ENCODE measurements at regions not wholly inside any gene's neighbourhood (a gene's known extent, or its start where the extent isn't known, plus 50 kb on each side); places are given as distances from the start of the nearest gene placed in this dataset.
"Not testable (repeated sequence)": the region's sequence is repeated elsewhere in the genome, so short reads cannot be mapped to it uniquely, and the experiment has no call there.

DNA sequence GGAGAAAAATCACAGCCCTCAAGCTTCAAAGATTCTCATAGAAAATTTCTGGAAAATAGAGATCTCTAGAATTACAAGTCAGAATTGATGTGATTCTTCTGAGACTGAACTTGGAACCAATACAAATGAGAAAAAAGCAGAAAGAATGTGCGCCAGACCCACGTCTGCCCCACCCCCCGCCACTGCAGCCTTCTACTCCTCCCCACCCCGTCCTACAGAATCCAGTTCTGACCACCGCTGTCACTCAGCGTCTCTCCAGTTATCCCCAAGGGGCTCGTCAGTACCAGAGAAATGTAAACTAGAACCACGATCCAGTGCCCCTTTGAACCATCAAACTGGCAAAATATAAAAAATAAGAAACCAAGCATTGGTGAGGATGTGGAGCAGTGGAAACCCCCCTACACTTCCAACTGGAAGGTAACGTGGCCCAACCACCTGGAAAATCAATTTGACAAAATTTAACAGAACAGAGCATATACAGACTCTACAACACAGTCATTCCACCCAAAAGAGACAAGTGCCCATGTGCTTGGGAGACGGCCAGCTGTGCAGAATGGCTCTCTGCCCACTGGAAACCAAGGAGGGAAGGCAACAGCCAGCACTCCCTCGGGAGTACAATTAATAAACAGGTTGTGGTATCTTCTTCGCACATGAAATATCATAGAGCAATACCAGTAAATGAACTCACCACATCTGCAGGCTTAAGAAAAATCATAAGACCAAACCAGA is 397.9 kb downstream of the TNS3 start:
- H3K9me3 Mint-ChIP-seq = no peaks in the 10 kb centered on the region
- no peaks in the 10 kb centered on the region for H3K36me3 Mint-ChIP-seq (ENCODE audit: low read depth)
- H3K27me3 Mint-ChIP-seq (ENCODE audit: low read depth) = peaks cover 27% of the 10 kb centered on the region
- no peak overlapping the region for H3K4me3 Mint-ChIP-seq
- peak overlapping the region in 1 of 3 experiments; percentile 16 for H3K27ac Mint-ChIP-seq
- TF ChIP-seq CTCF (IDR thresholded peaks at IDR 0.05; ENCODE audit: unreplicated experiment in 3 of 3) = no peak
- peaks cover 69% of the 10 kb centered on the region for H3K4me1 Mint-ChIP-seq

GRCh38 chr7:47181746-47182361 is 400.1 kb downstream of the TNS3 start:
- Mint-ChIP-seq H3K27ac (peak overlapping the region in 1 of 3 experiments; percentile 35), H3K27me3 (ENCODE audit: low read depth) (peaks cover 17% of the 10 kb centered on the region), H3K4me1 (peaks cover 64% of the 10 kb centered on the region), H3K36me3 (ENCODE audit: low read depth) (no peaks in the 10 kb centered on the region), H3K4me3 (no peak overlapping the region), H3K9me3 (peaks cover 3% of the 10 kb centered on the region)
- TF ChIP-seq CTCF (IDR thresholded peaks at IDR 0.05; ENCODE audit: unreplicated experiment in 3 of 3) = no peak

DNA sequence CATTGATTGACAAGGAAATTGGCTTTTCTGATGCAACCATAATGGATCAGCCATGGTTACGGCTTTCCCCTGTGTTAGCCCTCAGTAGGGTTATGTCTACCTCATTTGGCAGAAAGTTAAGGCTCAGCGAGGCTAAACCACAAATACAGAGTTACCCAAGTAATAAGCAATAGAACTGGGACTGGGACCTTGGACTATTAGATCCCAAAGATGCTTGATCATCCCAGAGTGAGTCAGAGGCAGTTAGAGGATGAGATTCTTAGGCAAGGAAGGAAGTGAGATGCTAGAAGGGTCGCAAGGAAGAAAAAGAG is 401.4 kb downstream of the TNS3 start:
- no peak for TF ChIP-seq CTCF (IDR thresholded peaks at IDR 0.05; ENCODE audit: unreplicated experiment in 3 of 3)
- no peak overlapping the region for H3K4me3 Mint-ChIP-seq
- peaks cover 58% of the 10 kb centered on the region for H3K4me1 Mint-ChIP-seq
- peaks cover 14% of the 10 kb centered on the region for H3K27me3 Mint-ChIP-seq (ENCODE audit: low read depth)
- peak overlapping the region; percentile 19 to 70 (median 41) for H3K27ac Mint-ChIP-seq
- H3K36me3 Mint-ChIP-seq (ENCODE audit: low read depth) = peaks cover 4% of the 10 kb centered on the region
- H3K9me3 Mint-ChIP-seq = peaks cover 12% of the 10 kb centered on the region

- Mint-ChIP-seq H3K27ac (peak overlapping the region; percentile 32 to 70 (median 41)), H3K36me3 (ENCODE audit: low read depth) (peaks cover 4% of the 10 kb centered on the region), H3K9me3 (peaks cover 12% of the 10 kb centered on the region), H3K4me3 (no peak overlapping the region), H3K27me3 (ENCODE audit: low read depth) (peaks cover 14% of the 10 kb centered on the region), H3K4me1 (peaks cover 54% of the 10 kb centered on the region)
- TF ChIP-seq CTCF (IDR thresholded peaks at IDR 0.05; ENCODE audit: unreplicated experiment in 3 of 3) = peak; percentile 90 to 93 (median 90)
These were observed 401.9 kb downstream of the TNS3 start for GRCh38 chr7:47179812-47180515.

GRCh38 chr7:47172602-47173539 is 409.0 kb downstream of the TNS3 start:
- H3K4me3 Mint-ChIP-seq; H3K27me3 Mint-ChIP-seq (ENCODE audit: low read depth): not testable (repeated sequence)
- H3K9me3 Mint-ChIP-seq = peaks cover 12% of the 10 kb centered on the region

GRCh38 chr7:47170516-47170915 is 411.4 kb downstream of the TNS3 start:
- no peak overlapping the region for H3K4me3 Mint-ChIP-seq
- H3K27me3 Mint-ChIP-seq (ENCODE audit: low read depth) = no peaks in the 10 kb centered on the region
- H3K4me1 Mint-ChIP-seq = no peaks in the 10 kb centered on the region
- no peaks in the 10 kb centered on the region for H3K9me3 Mint-ChIP-seq
- TF ChIP-seq CTCF (IDR thresholded peaks at IDR 0.05; ENCODE audit: unreplicated experiment in 3 of 3) = peak; percentile 8 to 25 (median 8)
- H3K36me3 Mint-ChIP-seq (ENCODE audit: low read depth) = no peaks in the 10 kb centered on the region
- H3K27ac Mint-ChIP-seq = no peak overlapping the region

More at GRCh38 chr7:47172602-47173539, 409.0 kb downstream of the TNS3 start:
- H3K4me1 Mint-ChIP-seq; H3K36me3 Mint-ChIP-seq (ENCODE audit: low read depth); H3K27ac Mint-ChIP-seq: not testable (repeated sequence)

All from nephron (organoid).